ENCODE measurements at regions not wholly inside any gene's neighbourhood (a gene's known extent, or its start where the extent isn't known, plus 50 kb on each side); places are given as distances from the start of the nearest gene placed in this dataset.

DNA sequence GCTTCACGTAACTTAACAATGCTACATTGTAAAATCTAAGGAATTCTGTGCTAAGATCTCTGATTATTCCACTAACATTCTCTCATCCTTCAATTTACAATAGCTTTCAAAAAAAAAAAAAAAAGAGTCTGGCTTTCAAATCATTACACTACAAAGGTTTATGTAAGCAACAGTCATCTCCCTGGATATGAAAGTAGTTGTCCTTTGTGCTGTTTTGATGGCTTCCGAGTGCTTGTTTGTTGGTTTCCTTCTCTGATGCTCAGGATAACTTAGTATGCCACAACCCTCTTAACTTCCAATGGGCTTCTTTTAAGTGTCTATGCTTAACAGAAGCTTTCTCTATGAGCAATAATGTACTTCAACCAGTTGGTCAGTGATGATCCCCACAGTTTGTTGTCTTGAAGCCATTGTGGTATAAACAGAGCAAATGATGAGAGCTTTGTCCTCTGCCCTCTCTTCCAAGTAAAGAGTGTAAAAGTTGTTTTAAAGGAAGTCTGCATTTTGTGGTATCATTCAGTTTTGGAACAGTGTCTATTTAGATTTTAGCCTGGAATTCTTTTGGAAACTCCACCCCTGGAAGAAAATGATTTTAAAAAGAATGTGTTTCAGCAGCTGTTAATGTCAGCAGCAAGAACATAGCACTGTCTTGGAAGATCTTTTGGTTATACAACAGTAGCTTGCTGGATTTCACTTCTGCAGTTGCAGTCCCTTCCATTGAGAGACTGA lies 396.1 kb upstream of the RGS6 start:
- TF ChIP-seq, protein P1, sequence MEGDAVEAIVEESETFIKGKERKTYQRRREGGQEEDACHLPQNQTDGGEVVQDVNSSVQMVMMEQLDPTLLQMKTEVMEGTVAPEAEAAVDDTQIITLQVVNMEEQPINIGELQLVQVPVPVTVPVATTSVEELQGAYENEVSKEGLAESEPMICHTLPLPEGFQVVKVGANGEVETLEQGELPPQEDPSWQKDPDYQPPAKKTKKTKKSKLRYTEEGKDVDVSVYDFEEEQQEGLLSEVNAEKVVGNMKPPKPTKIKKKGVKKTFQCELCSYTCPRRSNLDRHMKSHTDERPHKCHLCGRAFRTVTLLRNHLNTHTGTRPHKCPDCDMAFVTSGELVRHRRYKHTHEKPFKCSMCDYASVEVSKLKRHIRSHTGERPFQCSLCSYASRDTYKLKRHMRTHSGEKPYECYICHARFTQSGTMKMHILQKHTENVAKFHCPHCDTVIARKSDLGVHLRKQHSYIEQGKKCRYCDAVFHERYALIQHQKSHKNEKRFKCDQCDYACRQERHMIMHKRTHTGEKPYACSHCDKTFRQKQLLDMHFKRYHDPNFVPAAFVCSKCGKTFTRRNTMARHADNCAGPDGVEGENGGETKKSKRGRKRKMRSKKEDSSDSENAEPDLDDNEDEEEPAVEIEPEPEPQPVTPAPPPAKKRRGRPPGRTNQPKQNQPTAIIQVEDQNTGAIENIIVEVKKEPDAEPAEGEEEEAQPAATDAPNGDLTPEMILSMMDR (IDR thresholded peaks at IDR 0.05): no peak
- TF ChIP-seq POLR2A (IDR thresholded peaks at IDR 0.05): no peak

Measured in right lobe of liver (tissue), 4 donors.